Spleen (tissue), 11 donors: ENCODE measurements at regions not wholly inside any gene's neighbourhood (a gene's known extent, or its start where the extent isn't known, plus 50 kb on each side); places are given as distances from the start of the nearest gene placed in this dataset.

Experiments used
- DNase-seq: peaks from one replicate; pipeline ENCODE4 v3.0.0-alpha.2; 2020
- H3K27ac ChIP-seq, 8 donors: fragments of 200-600 bp; sonication (generic) in 7 of 8; 1 replicate in 4 of 8; 2 replicates in 4 of 8; pipeline versions ENCODE4 v1.5.0 to v1.8.0; 2016 to 2021; ENCODE audit warnings: inconsistent platforms in 4 of 8, mild to moderate bottlenecking in 4 of 8, moderate library complexity in 1 of 8
- H3K27me3 ChIP-seq, 7 donors: fragments of 200-600 bp; sonication (generic) in 6 of 7; replicated peaks in 1 of 7; 1 replicate in 4 of 7; 2 replicates in 3 of 7; pipeline versions ENCODE4 v1.5.0 to v1.8.0; 2016 to 2021; ENCODE audit warnings: inconsistent platforms in 3 of 7, mild to moderate bottlenecking in 1 of 7
- H3K36me3 ChIP-seq, 6 donors: fragments of 200-600 bp; sonication (generic) in 5 of 6; 1 replicate in 4 of 6; 2 replicates in 2 of 6; pipeline versions ENCODE4 v1.5.0 to v1.8.0; 2016 to 2021; ENCODE audit warnings: inconsistent platforms in 2 of 6
- H3K4me1 ChIP-seq, 6 donors: fragments of 200-600 bp; sonication (generic) in 5 of 6; 1 replicate in 3 of 6; 2 replicates in 3 of 6; pipeline versions ENCODE4 v1.5.0 to v1.8.0; 2016 to 2021; ENCODE audit warnings: inconsistent platforms in 3 of 6
- H3K4me3 ChIP-seq, 8 donors: fragments of 200-600 bp; sonication (generic) in 7 of 8; 1 replicate in 4 of 8; 2 replicates in 4 of 8; pipeline versions ENCODE4 v1.5.0 to v1.8.0; 2016 to 2021; ENCODE audit warnings: inconsistent platforms in 4 of 8, mild to moderate bottlenecking in 4 of 8, moderate library complexity in 2 of 8
- H3K9me3 ChIP-seq, 8 donors: fragments of 200-600 bp; sonication (generic) in 7 of 8; 1 replicate in 4 of 8; 2 replicates in 4 of 8; pipeline versions ENCODE4 v1.5.0 to v1.8.0; 2016 to 2021; ENCODE audit warnings: inconsistent platforms in 4 of 8
- POLR2A ChIP-seq, 3 donors: fragments of 450-650 bp; IDR thresholded peaks; one replicate each; pipeline ENCODE4 v1.5.1; 2017; ENCODE audit warnings: antibody characterized with exemption in 3 of 3, mild to moderate bottlenecking in 1 of 3
- POLR2AphosphoS5 ChIP-seq, 3 donors: sonication (generic); formaldehyde crosslinking; IDR thresholded peaks; one replicate each; pipeline ENCODE4 v1.5.1; 2017; ENCODE audit warnings: antibody characterized with exemption in 3 of 3
- WGBS, 5 donors: extraction: QIAGEN DNeasy Blood & Tissue Kit in 3 of 5; methylation state at CpG; one replicate each; pipeline versions ENCODE4 v1.1.5 to v1.1.7; 2013 to 2018; 5-methylcytosine and 5-hydroxymethylcytosine counted together
- intact Hi-C: fragments of 100-400 bp; cut with DNase I; formaldehyde crosslinking; loops from one replicate; pipeline ENCODE4 v1.15.0; 2023; ENCODE audit warnings: low total_unique reads
- TF ChIP-seq, protein P1 (sequence below), 11 experiments: fragments of 200-600 bp in 7 of 11; fragments of 450-650 bp in 4 of 11; sonication (generic) in 4 of 11; IDR thresholded peaks in 8 of 11; conservative IDR thresholded peaks in 3 of 11; 1 replicate in 7 of 11; 2 replicates in 4 of 11; pipeline versions ENCODE4 v1.4.0 to v1.8.0; 2016 to 2021; ENCODE audit warnings: antibody characterized with exemption in 11 of 11, inconsistent platforms in 4 of 11, mild to moderate bottlenecking in 1 of 11
- donor health status: healthy with polysubstance abuse.
- donor health status: DM: no; HTN: no; CAD: no; lungs with moderate emphysema.
- donor health status: DM: no; HTN: no; CAD: no.
- donor health status: Bipolar disorder and iron deficiency.
- donor health status: healthy.
- donor health status: DM: no; HTN: no; CAD: no.
- donor health status: DM: yes; HTN: yes; CAD: no.

DNA sequence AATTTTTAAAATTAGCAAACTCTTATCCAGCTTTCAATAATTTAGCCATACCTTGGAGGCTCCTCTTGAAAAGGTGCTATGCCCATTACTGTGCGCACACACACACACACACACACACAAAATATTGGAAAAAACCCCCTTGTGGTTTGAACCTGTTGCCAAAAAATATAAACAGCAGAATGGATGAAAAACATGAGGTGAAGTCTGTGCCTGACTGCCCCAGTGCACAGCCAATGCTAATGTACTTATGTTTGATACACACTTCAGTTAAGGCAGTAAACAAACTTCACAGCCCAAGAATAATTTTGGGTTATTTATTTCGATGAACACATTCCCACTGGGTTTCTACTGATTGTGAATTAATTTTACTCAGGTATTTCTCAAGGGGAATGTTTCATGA lies 113.2 kb upstream of the SEM1 start:
- intact Hi-C loops, result no loop called here
- Histone ChIP-seq H3K36me3 (no peaks in the 10 kb centered on the region), H3K27ac (no peak overlapping the region), H3K27me3 (peaks cover 0 to 6% (median 0%) of the 10 kb centered on the region in 7 donors), H3K9me3 (peaks cover 0 to 7% (median 0%) of the 10 kb centered on the region in 8 donors), H3K4me1 (no peaks in the 10 kb centered on the region), H3K4me3 (no peak overlapping the region)
- 66 to 78% (median 75%) methylated on average over 2 of the region's 2 CpGs for WGBS, 5 donors
- DNase-seq, result no peak
- TF ChIP-seq POLR2AphosphoS5 (IDR thresholded peaks at IDR 0.05), result no peak
- TF ChIP-seq, protein P1, sequence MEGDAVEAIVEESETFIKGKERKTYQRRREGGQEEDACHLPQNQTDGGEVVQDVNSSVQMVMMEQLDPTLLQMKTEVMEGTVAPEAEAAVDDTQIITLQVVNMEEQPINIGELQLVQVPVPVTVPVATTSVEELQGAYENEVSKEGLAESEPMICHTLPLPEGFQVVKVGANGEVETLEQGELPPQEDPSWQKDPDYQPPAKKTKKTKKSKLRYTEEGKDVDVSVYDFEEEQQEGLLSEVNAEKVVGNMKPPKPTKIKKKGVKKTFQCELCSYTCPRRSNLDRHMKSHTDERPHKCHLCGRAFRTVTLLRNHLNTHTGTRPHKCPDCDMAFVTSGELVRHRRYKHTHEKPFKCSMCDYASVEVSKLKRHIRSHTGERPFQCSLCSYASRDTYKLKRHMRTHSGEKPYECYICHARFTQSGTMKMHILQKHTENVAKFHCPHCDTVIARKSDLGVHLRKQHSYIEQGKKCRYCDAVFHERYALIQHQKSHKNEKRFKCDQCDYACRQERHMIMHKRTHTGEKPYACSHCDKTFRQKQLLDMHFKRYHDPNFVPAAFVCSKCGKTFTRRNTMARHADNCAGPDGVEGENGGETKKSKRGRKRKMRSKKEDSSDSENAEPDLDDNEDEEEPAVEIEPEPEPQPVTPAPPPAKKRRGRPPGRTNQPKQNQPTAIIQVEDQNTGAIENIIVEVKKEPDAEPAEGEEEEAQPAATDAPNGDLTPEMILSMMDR (IDR thresholded peaks at IDR 0.05 in 8 of 11, conservative IDR thresholded peaks at IDR 0.05 in 3 of 11), result no peak

DNA sequence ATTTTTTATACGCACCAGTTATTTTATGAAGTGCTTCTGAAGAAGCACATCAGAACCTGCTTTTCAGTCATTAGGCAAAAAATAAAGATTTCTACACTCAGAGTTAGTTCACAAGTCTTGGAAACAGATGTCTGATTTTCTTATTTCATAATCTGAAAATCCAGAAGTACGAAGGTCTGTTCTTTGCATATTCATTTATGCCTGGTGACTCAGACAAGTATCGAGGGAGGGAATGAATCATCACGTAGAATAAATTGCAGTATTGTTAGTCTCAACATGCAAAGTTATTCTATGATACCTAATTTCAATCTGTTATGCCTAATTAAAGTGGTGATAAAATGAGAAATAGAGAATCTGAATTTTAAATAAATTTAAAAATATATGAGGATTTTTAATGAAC lies 113.6 kb upstream of the SEM1 start:
- WGBS, 5 donors, result 62 to 80% (median 68%) methylated on average over 4 of the region's 4 CpGs

DNA sequence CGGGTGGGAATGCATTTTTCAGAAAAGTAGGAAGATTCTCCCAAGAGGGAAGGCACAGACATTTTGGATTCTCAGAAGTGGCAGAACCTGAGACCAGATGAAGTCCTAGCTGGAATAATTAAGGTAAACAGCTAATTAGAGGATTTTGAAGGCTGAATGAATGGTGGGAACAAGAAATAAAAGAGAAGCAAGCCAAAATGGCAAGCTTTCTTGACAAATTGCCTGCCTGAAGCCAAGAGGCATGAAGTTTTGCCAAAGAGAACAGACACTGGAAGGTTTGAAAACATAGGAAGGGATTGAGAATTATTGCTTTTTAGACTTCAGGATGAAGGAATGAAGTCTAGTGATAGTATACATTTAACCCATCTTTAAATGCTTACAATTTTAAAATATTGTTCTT lies 115.0 kb upstream of the SEM1 start:
- H3K27me3 ChIP-seq, result peaks cover 0 to 6% (median 0%) of the 10 kb centered on the region in 7 donors
- 62 to 81% (median 75%) methylated on average over 1 of the region's 1 CpG for WGBS, 5 donors
- TF ChIP-seq POLR2A (IDR thresholded peaks at IDR 0.05) (no peak), POLR2AphosphoS5 (IDR thresholded peaks at IDR 0.05) (no peak)
- TF ChIP-seq, protein P1 (IDR thresholded peaks at IDR 0.05 in 8 of 11, conservative IDR thresholded peaks at IDR 0.05 in 3 of 11), result no peak
- H3K4me1 ChIP-seq, result no peaks in the 10 kb centered on the region
- peaks cover 0 to 7% (median 0%) of the 10 kb centered on the region in 8 donors for H3K9me3 ChIP-seq
- no peak overlapping the region for H3K4me3 ChIP-seq
- H3K27ac ChIP-seq, result no peak overlapping the region
- H3K36me3 ChIP-seq, result no peaks in the 10 kb centered on the region
- intact Hi-C loops, result no loop called here
- DNase-seq, result no peak

More for the DNA sequence above, 113.6 kb upstream of the SEM1 start:
- Histone ChIP-seq H3K9me3 (peaks cover 0 to 7% (median 0%) of the 10 kb centered on the region in 8 donors), H3K4me1 (no peaks in the 10 kb centered on the region), H3K4me3 (no peak overlapping the region), H3K27me3 (peaks cover 0 to 6% (median 0%) of the 10 kb centered on the region in 7 donors), H3K36me3 (no peaks in the 10 kb centered on the region), H3K27ac (no peak overlapping the region)
- TF ChIP-seq POLR2AphosphoS5 (IDR thresholded peaks at IDR 0.05) (no peak), POLR2A (IDR thresholded peaks at IDR 0.05) (no peak)
- TF ChIP-seq, protein P1 (IDR thresholded peaks at IDR 0.05 in 8 of 11, conservative IDR thresholded peaks at IDR 0.05 in 3 of 11), result no peak
- DNase-seq, result no peak
- intact Hi-C loops, result no loop called here

DNA sequence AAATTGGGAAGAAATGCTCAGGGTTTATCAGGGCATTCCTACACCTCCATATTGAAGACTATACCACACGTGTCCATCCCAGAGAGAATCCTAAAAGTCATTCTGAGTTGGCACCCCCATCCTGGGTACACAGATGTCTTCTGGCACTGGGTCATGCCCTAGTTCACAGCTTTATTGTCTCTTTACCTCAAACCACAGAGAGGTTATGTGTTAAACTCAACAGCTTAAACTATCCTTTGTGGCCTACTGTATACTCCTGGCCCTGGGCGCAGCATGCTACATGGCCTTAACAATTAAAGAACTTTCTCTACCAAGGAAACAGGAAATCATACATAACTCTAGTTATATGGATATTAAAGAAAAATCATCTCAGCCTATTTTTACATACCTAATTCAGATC lies 115.6 kb upstream of the SEM1 start:
- H3K27ac ChIP-seq, result no peak overlapping the region
- WGBS, 5 donors, result 76 to 88% (median 79%) methylated on average over 2 of the region's 2 CpGs
- H3K4me1 ChIP-seq, result no peaks in the 10 kb centered on the region
- TF ChIP-seq POLR2A (IDR thresholded peaks at IDR 0.05) (no peak), POLR2AphosphoS5 (IDR thresholded peaks at IDR 0.05) (no peak)
- TF ChIP-seq, protein P1 (IDR thresholded peaks at IDR 0.05 in 8 of 11, conservative IDR thresholded peaks at IDR 0.05 in 3 of 11), result no peak
- H3K27me3 ChIP-seq, result peaks cover 0 to 6% (median 0%) of the 10 kb centered on the region in 7 donors
- no peaks in the 10 kb centered on the region for H3K36me3 ChIP-seq
- H3K9me3 ChIP-seq, result peaks cover 0 to 7% (median 0%) of the 10 kb centered on the region in 8 donors
- intact Hi-C loops, result no loop called here
- DNase-seq, result no peak
- H3K4me3 ChIP-seq, result no peak overlapping the region
